ENCODE measurements at regions not wholly inside any gene's neighbourhood (a gene's known extent, or its start where the extent isn't known, plus 50 kb on each side); places are given as distances from the start of the nearest gene placed in this dataset.

DNA sequence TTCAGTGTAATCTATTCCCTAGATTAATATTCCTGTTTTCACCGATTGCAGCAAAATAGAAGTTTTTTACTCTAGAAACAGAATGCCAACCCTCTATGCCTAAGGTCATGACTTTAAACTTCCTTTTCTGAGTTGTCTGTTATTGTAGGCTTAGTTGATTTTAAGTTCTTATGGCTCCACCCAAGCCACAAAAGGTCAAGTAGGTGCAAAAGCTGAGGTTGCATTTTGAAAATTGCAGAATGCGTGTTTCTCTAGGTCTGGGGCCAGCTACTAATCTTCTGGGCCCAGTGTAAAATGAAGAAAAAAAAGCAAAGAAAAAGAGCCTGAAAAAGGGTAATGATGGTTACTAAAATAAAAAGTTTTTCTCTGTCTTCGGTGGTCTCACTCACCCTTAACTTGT, 635.7 kb upstream of the FAM98A start:
- CTCF ChIA-PET, result no interaction called here

DNA sequence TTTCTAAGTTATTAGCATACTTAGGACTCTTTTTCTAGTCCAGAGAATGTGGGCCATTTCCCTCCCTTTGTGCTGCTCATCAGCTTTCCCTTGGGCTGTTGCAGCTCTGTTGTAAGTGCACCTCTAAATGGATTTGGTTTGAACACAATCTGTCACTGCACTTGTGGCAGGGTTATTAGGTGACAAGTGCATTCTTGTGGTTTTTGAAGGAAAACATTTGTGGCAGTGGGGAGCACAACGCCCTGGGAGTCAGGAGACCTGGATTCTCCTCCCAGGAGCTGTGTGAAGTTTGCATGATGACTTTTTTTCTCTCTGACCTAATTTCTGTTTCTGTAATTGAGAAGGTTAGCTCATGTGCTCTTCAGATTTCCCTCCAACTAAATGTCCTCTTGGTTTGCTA, 630.9 kb upstream of the FAM98A start:
- H3K36me3 ChIP-seq (ENCODE audit: control insufficient read depth in 2 of 2, insufficient read depth in 1 of 2, low read length in 2 of 2), result no peaks in the 10 kb centered on the region
- CTCF ChIA-PET, result no interaction called here
- H3K4me1 ChIP-seq (ENCODE audit: control insufficient read depth, insufficient read depth, low read length), result no peaks in the 10 kb centered on the region
- POLR2A ChIA-PET, result no interaction called here
- TF ChIP-seq ZNF175 (tag by site-specific recombination; IDR thresholded peaks at IDR 0.05) (no peak), ZNF223 (tag by site-specific recombination; IDR thresholded peaks at IDR 0.05) (no peak), ZNF391 (tag by site-specific recombination; IDR thresholded peaks at IDR 0.05; ENCODE audit: borderline replicate concordance, low read depth) (no peak), ZNF48 (tag by site-specific recombination; IDR thresholded peaks at IDR 0.05) (no peak), ZNF302 (tag by site-specific recombination; IDR thresholded peaks at IDR 0.05; ENCODE audit: low read depth) (no peak), ZNF23 (tag by site-specific recombination; IDR thresholded peaks at IDR 0.05; ENCODE audit: borderline replicate concordance) (no peak), ZNF76 (tag by site-specific recombination; IDR thresholded peaks at IDR 0.05; ENCODE audit: borderline replicate concordance, low read depth) (no peak), ZNF266 (tag by site-specific recombination; IDR thresholded peaks at IDR 0.05; ENCODE audit: low read depth) (no peak), ZNF112 (tag by site-specific recombination; IDR thresholded peaks at IDR 0.05) (no peak), MZF1 (tag by site-specific recombination; IDR thresholded peaks at IDR 0.05; ENCODE audit: borderline replicate concordance) (no peak), RBAK (tag by site-specific recombination; IDR thresholded peaks at IDR 0.05) (no peak), MEIS1 (CRISPR knock-in tag; IDR thresholded peaks at IDR 0.05; ENCODE audit: borderline replicate concordance) (no peak), ZNF404 (tag by site-specific recombination; IDR thresholded peaks at IDR 0.05) (no peak)
- TF ChIP-seq, protein P1, sequence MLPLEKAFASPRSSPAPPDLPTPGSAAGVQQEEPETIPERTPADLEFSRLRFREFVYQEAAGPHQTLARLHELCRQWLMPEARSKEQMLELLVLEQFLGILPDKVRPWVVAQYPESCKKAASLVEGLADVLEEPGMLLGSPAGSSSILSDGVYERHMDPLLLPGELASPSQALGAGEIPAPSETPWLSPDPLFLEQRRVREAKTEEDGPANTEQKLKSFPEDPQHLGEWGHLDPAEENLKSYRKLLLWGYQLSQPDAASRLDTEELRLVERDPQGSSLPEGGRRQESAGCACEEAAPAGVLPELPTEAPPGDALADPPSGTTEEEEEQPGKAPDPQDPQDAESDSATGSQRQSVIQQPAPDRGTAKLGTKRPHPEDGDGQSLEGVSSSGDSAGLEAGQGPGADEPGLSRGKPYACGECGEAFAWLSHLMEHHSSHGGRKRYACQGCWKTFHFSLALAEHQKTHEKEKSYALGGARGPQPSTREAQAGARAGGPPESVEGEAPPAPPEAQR (tag by site-specific recombination; IDR thresholded peaks at IDR 0.05), result no peak
- TF ChIP-seq, protein P2, sequence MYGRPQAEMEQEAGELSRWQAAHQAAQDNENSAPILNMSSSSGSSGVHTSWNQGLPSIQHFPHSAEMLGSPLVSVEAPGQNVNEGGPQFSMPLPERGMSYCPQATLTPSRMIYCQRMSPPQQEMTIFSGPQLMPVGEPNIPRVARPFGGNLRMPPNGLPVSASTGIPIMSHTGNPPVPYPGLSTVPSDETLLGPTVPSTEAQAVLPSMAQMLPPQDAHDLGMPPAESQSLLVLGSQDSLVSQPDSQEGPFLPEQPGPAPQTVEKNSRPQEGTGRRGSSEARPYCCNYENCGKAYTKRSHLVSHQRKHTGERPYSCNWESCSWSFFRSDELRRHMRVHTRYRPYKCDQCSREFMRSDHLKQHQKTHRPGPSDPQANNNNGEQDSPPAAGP (tag by site-specific recombination; IDR thresholded peaks at IDR 0.05), result no peak
- H3K27ac ChIP-seq (ENCODE audit: extremely low read depth, low read depth, low read length), result no peak overlapping the region
- H3K4me3 ChIP-seq (ENCODE audit: low read depth, low read length), result no peak overlapping the region
- no peaks in the 10 kb centered on the region for H3K9me3 ChIP-seq (ENCODE audit: control insufficient read depth, insufficient read depth, low read depth, low read length)

More for the DNA sequence above, 635.7 kb upstream of the FAM98A start:
- TF ChIP-seq ZFP37 (tag by site-specific recombination; IDR thresholded peaks at IDR 0.05) (no peak), ZNF266 (tag by site-specific recombination; IDR thresholded peaks at IDR 0.05; ENCODE audit: low read depth) (no peak), ZNF350 (tag by site-specific recombination; IDR thresholded peaks at IDR 0.05) (no peak), ZNF521 (tag by site-specific recombination; IDR thresholded peaks at IDR 0.05) (no peak), ZNF341 (tag by site-specific recombination; IDR thresholded peaks at IDR 0.05; ENCODE audit: low read depth) (no peak), ZNF555 (tag by site-specific recombination; conservative IDR thresholded peaks at IDR 0.05) (no peak), ZNF768 (tag by site-specific recombination; IDR thresholded peaks at IDR 0.05) (no peak), ZSCAN16 (tag by site-specific recombination; IDR thresholded peaks at IDR 0.05) (no peak), MYNN (tag by site-specific recombination; IDR thresholded peaks at IDR 0.05; ENCODE audit: borderline replicate concordance) (no peak)
- TF ChIP-seq, protein P3, sequence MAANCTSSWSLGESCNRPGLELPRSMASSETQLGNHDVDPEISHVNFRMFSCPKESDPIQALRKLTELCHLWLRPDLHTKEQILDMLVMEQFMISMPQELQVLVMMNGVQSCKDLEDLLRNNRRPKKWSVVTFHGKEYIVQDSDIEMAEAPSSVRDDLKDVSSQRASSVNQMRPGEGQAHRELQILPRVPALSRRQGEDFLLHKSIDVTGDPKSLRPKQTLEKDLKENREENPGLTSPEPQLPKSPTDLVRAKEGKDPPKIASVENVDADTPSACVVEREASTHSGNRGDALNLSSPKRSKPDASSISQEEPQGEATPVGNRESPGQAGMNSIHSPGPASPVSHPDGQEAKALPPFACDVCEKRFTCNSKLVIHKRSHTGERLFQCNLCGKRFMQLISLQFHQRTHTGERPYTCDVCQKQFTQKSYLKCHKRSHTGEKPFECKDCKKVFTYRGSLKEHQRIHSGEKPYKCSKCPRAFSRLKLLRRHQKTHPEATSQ (tag by site-specific recombination; IDR thresholded peaks at IDR 0.05), result no peak
- TF ChIP-seq, protein P4, sequence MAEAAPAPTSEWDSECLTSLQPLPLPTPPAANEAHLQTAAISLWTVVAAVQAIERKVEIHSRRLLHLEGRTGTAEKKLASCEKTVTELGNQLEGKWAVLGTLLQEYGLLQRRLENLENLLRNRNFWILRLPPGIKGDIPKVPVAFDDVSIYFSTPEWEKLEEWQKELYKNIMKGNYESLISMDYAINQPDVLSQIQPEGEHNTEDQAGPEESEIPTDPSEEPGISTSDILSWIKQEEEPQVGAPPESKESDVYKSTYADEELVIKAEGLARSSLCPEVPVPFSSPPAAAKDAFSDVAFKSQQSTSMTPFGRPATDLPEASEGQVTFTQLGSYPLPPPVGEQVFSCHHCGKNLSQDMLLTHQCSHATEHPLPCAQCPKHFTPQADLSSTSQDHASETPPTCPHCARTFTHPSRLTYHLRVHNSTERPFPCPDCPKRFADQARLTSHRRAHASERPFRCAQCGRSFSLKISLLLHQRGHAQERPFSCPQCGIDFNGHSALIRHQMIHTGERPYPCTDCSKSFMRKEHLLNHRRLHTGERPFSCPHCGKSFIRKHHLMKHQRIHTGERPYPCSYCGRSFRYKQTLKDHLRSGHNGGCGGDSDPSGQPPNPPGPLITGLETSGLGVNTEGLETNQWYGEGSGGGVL (tag by site-specific recombination; IDR thresholded peaks at IDR 0.05), result no peak
- TF ChIP-seq, protein P5, sequence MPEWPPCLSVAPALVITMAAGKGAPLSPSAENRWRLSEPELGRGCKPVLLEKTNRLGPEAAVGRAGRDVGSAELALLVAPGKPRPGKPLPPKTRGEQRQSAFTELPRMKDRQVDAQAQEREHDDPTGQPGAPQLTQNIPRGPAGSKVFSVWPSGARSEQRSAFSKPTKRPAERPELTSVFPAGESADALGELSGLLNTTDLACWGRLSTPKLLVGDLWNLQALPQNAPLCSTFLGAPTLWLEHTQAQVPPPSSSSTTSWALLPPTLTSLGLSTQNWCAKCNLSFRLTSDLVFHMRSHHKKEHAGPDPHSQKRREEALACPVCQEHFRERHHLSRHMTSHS (tag by site-specific recombination; IDR thresholded peaks at IDR 0.05), result no peak
- TF ChIP-seq, protein P6, sequence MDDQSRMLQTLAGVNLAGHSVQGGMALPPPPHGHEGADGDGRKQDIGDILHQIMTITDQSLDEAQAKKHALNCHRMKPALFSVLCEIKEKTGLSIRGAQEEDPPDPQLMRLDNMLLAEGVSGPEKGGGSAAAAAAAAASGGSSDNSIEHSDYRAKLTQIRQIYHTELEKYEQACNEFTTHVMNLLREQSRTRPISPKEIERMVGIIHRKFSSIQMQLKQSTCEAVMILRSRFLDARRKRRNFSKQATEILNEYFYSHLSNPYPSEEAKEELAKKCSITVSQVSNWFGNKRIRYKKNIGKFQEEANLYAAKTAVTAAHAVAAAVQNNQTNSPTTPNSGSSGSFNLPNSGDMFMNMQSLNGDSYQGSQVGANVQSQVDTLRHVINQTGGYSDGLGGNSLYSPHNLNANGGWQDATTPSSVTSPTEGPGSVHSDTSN (CRISPR knock-in tag; IDR thresholded peaks at IDR 0.05), result no peak
- POLR2A ChIA-PET, result no interaction called here
- Histone ChIP-seq H3K4me1 (ENCODE audit: control insufficient read depth, insufficient read depth, low read length) (no peaks in the 10 kb centered on the region), H3K27ac (ENCODE audit: extremely low read depth, low read depth, low read length) (no peak overlapping the region), H3K9me3 (ENCODE audit: control insufficient read depth, insufficient read depth, low read depth, low read length) (no peaks in the 10 kb centered on the region), H3K4me3 (ENCODE audit: low read depth, low read length) (no peak overlapping the region), H3K36me3 (ENCODE audit: control insufficient read depth in 2 of 2, insufficient read depth in 1 of 2, low read length in 2 of 2) (no peaks in the 10 kb centered on the region)

All from HEK293 (cell line).